GM23248 (cell line): ENCODE measurements at regions not wholly inside any gene's neighbourhood (a gene's known extent, or its start where the extent isn't known, plus 50 kb on each side); places are given as distances from the start of the nearest gene placed in this dataset.

Experiments used
- DNase-seq: peaks from one replicate; pipeline ENCODE4 v3.0.0-alpha.2; 2015
- H2AFZ ChIP-seq: fragments of 200-600 bp; sonication (generic); 2 replicates; pipeline ENCODE4 v1.6.1; 2016; ENCODE audit warnings: antibody characterized with exemption
- H3F3A ChIP-seq: fragments of 200-600 bp; sonication (generic); 2 replicates; pipeline ENCODE4 v1.6.1; 2016; ENCODE audit warnings: mild to moderate bottlenecking, antibody characterized with exemption, mixed run types; ENCODE audit not compliant: insufficient read depth
- H3K27ac ChIP-seq: fragments of 200-600 bp; sonication (generic); 2 replicates; pipeline ENCODE4 v1.5.1; 2016; ENCODE audit warnings: mild to moderate bottlenecking
- H3K27me3 ChIP-seq: fragments of 200-600 bp; sonication (generic); replicated peaks from 2 replicates; pipeline ENCODE4 v1.6.1; 2016; ENCODE audit warnings: mild to moderate bottlenecking; ENCODE audit not compliant: insufficient read depth
- H3K36me3 ChIP-seq: fragments of 200-600 bp; sonication (generic); 2 replicates; pipeline ENCODE4 v1.6.1; 2016; ENCODE audit warnings: low read depth, mild to moderate bottlenecking
- H3K4me1 ChIP-seq: fragments of 200-600 bp; sonication (generic); 2 replicates; pipeline ENCODE4 v1.6.1; 2016; ENCODE audit warnings: mild to moderate bottlenecking; ENCODE audit not compliant: insufficient read depth
- H3K4me2 ChIP-seq: fragments of 200-600 bp; sonication (generic); one replicate; pipeline ENCODE4 v1.6.1; 2016; ENCODE audit warnings: mild to moderate bottlenecking; ENCODE audit not compliant: unreplicated experiment
- H3K4me3 ChIP-seq: fragments of 200-600 bp; sonication (generic); 2 replicates; pipeline ENCODE4 v1.5.1; 2016; ENCODE audit warnings: mild to moderate bottlenecking
- H3K79me2 ChIP-seq: fragments of 200-600 bp; sonication (generic); 2 replicates; pipeline ENCODE4 v1.6.1; 2016; ENCODE audit warnings: mild to moderate bottlenecking; ENCODE audit not compliant: insufficient read depth
- H3K9ac ChIP-seq: fragments of 200-600 bp; sonication (generic); 2 replicates; pipeline ENCODE4 v1.6.1; 2016; ENCODE audit warnings: mild to moderate bottlenecking
- H3K9me2 ChIP-seq: fragments of 200-600 bp; sonication (generic); 2 replicates; pipeline ENCODE4 v1.6.1; 2016; ENCODE audit warnings: mixed run types, mild to moderate bottlenecking, moderate library complexity; ENCODE audit not compliant: insufficient read depth
- H3K9me3 ChIP-seq: fragments of 200-600 bp; sonication (generic); one replicate; pipeline ENCODE4 v1.6.1; 2017; ENCODE audit warnings: low read depth
- H4K20me1 ChIP-seq: fragments of 200-600 bp; sonication (generic); 2 replicates; pipeline ENCODE4 v1.6.0; 2016; ENCODE audit not compliant: insufficient read depth
- EZH2 ChIP-seq: fragments of 200-600 bp; sonication (generic); IDR thresholded peaks from 2 replicates; pipeline ENCODE4 v1.6.1; 2018; ENCODE audit warnings: antibody characterized with exemption, mild to moderate bottlenecking; ENCODE audit not compliant: insufficient read depth, poor library complexity, severe bottlenecking
- EZH2phosphoT487 ChIP-seq: fragments of 200-600 bp; sonication (generic); IDR thresholded peaks from 2 replicates; pipeline ENCODE4 v1.6.1; 2018; ENCODE audit warnings: antibody characterized with exemption, moderate library complexity, mild to moderate bottlenecking, low read depth; ENCODE audit not compliant: insufficient read depth
- WGBS, 2 experiments: methylation state at CpG; one replicate each; pipeline ENCODE4 v1.1.6; 2015 to 2017; ENCODE audit warnings: low lambda C conversion rate in 2 of 2, low coverage in 1 of 2; ENCODE audit errors: missing lambda C conversion rate in 2 of 2; 5-methylcytosine and 5-hydroxymethylcytosine counted together
- in situ Hi-C: fragments of 300-500 bp; cut with MboI; formaldehyde crosslinking; loops from 2 replicates; pipeline ENCODE4 v1.15.0; 2020

DNA sequence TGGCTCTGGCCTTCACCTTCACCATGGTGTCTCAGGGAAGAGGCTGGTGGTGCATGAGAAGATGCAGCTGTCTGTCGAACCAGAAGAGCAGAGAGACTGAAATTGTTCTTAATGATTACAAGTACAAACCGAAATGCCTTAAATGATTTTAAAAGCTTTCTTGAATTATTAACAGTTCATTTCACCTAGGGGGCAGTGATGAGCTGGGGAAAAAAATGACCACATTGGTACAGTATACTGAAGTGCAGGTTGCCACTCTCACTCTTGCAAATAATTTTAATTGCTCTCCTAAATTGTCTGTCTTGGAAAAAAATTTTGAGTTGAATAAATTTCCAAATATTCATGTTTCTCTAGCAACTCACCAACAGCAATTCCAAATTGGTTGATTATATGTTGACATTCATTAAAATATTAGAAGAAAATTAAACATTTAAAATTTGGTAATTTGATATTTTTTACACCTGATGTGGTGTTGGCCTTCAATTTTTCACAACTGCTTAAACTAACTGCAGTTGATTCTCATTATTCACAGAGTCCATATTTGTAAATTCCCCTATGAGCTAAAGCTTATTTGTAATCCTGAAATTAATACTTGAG is 692.6 kb downstream of the ZWINT start:
- Histone ChIP-seq H3K4me1 (no peaks in the 10 kb centered on the region), H2AFZ (no peak overlapping the region), H4K20me1 (no peaks in the 10 kb centered on the region), H3K79me2 (no peaks in the 10 kb centered on the region), H3K9me3 (no peaks in the 10 kb centered on the region), H3F3A (no peaks in the 10 kb centered on the region), H3K27ac (no peak overlapping the region), H3K27me3 (no peaks in the 10 kb centered on the region), H3K4me2 (no peak overlapping the region), H3K9ac (no peak overlapping the region), H3K9me2 (no peaks in the 10 kb centered on the region), H3K36me3 (no peaks in the 10 kb centered on the region), H3K4me3 (no peak overlapping the region)
- no peak for TF ChIP-seq EZH2phosphoT487
- no peak for TF ChIP-seq EZH2
- WGBS, 2 experiments = 15 to 18% methylated on average over 2 of the region's 2 CpGs
- DNase-seq = peak; percentile 3
- in situ Hi-C loops = no loop called here

- Histone ChIP-seq H3K27ac (no peak overlapping the region), H2AFZ (no peak overlapping the region), H3K79me2 (no peaks in the 10 kb centered on the region), H3K9me3 (no peaks in the 10 kb centered on the region), H3K9ac (no peak overlapping the region), H4K20me1 (no peaks in the 10 kb centered on the region), H3K4me3 (no peak overlapping the region), H3K36me3 (no peaks in the 10 kb centered on the region), H3F3A (no peaks in the 10 kb centered on the region), H3K9me2 (no peaks in the 10 kb centered on the region), H3K4me2 (no peak overlapping the region), H3K4me1 (no peaks in the 10 kb centered on the region), H3K27me3 (no peaks in the 10 kb centered on the region)
- TF ChIP-seq EZH2 (no peak), EZH2phosphoT487 (no peak)
- in situ Hi-C loops = no loop called here
- no peak for DNase-seq
These were observed 707.5 kb downstream of the ZWINT start for GRCh38 chr10:55653531-55653930.

DNA sequence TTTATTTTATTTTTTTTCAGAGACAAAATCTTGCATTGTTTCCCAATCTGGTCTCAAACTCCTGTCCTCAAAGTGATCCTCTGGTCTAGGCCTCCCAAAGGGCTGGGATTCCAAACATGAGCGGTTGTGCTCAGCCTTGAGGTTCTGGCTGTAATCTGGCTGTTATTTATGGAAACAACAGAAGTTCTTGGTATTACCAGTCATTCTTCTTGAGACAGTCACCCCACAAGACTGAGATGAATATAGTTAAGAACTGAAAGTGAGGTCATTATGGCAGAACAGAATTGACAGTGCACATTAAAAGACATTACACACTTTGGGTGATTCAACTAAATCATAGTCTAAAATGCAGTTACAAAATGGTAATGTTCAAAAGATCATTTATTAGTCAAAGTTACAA is 719.5 kb downstream of the ZWINT start:
- 19 to 24% methylated on average over 1 of the region's 1 CpG for WGBS, 2 experiments
- no peak overlapping the region for H3K4me2 ChIP-seq
- no peak overlapping the region for H2AFZ ChIP-seq
- H3K4me3 ChIP-seq = no peak overlapping the region
- H3K79me2 ChIP-seq = no peaks in the 10 kb centered on the region
- in situ Hi-C loops = no loop called here
- H3K9me3 ChIP-seq = no peaks in the 10 kb centered on the region
- no peaks in the 10 kb centered on the region for H3K27me3 ChIP-seq
- no peak for TF ChIP-seq EZH2phosphoT487
- TF ChIP-seq EZH2 = no peak
- H4K20me1 ChIP-seq = no peaks in the 10 kb centered on the region
- H3K27ac ChIP-seq = no peak overlapping the region
- DNase-seq = no peak
- no peaks in the 10 kb centered on the region for H3F3A ChIP-seq
- H3K36me3 ChIP-seq = no peaks in the 10 kb centered on the region
- no peaks in the 10 kb centered on the region for H3K9me2 ChIP-seq
- H3K4me1 ChIP-seq = no peaks in the 10 kb centered on the region
- H3K9ac ChIP-seq = no peak overlapping the region

- peak overlapping the region; percentile 70 for H3K4me3 ChIP-seq
- no peaks in the 10 kb centered on the region for H4K20me1 ChIP-seq
- DNase-seq = peak; percentile 65
- no peaks in the 10 kb centered on the region for H3F3A ChIP-seq
- H3K9ac ChIP-seq = no peak overlapping the region
- H3K79me2 ChIP-seq = no peaks in the 10 kb centered on the region
- H3K36me3 ChIP-seq = no peaks in the 10 kb centered on the region
- H3K9me3 ChIP-seq = no peaks in the 10 kb centered on the region
- in situ Hi-C loops = no loop called here
- H3K4me2 ChIP-seq = peak overlapping the region; percentile 91
- TF ChIP-seq EZH2 = no peak
- no peak for TF ChIP-seq EZH2phosphoT487
- peak overlapping the region; percentile 90 for H2AFZ ChIP-seq
- 2% methylated on average over 44 to 46 of the region's 49 CpGs for WGBS, 2 experiments
- peaks cover 23% of the 10 kb centered on the region for H3K27me3 ChIP-seq
- no peaks in the 10 kb centered on the region for H3K9me2 ChIP-seq
- no peak overlapping the region for H3K27ac ChIP-seq
- H3K4me1 ChIP-seq = no peaks in the 10 kb centered on the region
These were observed 729.9 kb downstream of the ZWINT start for GRCh38 chr10:55631071-55631654.
